ENCODE measurements at regions not wholly inside any gene's neighbourhood (a gene's known extent, or its start where the extent isn't known, plus 50 kb on each side); places are given as distances from the start of the nearest gene placed in this dataset.

GRCh38 chr16:73915140-73915539, 381.5 kb upstream of the PSMD7 start:
- Histone ChIP-seq H3K4me3 (ENCODE audit: low read depth, low read length, poor library complexity, severe bottlenecking) (no peak overlapping the region), H4K20me1 (ENCODE audit: insufficient read depth, low read length) (no peaks in the 10 kb centered on the region), H3K9me2 (ENCODE audit: low read depth, low read length) (peaks cover 4% of the 10 kb centered on the region; the same call in 1 of the 2 replicates), H3K36me3 (ENCODE audit: insufficient read depth, low read length) (no peaks in the 10 kb centered on the region), H3K4me1 (ENCODE audit: insufficient read depth, low read length, severe bottlenecking) (no peaks in the 10 kb centered on the region), H3K79me2 (ENCODE audit: insufficient read depth, low read length) (no peaks in the 10 kb centered on the region), H3K4me2 (ENCODE audit: low read length) (no peak overlapping the region), H2AFZ (ENCODE audit: low read length) (no peak overlapping the region), H3K27me3 (ENCODE audit: insufficient read depth, low read length) (no peaks in the 10 kb centered on the region), H3K27ac (ENCODE audit: low read depth, low read length, poor library complexity, severe bottlenecking) (no peak overlapping the region), H3K9ac (ENCODE audit: low read length) (no peak overlapping the region), H3K9me3 (ENCODE audit: low read length) (no peaks in the 10 kb centered on the region), H3F3A (ENCODE audit: insufficient read depth, low read length) (no peaks in the 10 kb centered on the region)
- TF ChIP-seq CTCF (IDR thresholded peaks at IDR 0.05; ENCODE audit: low read length), result no peak
- TF ChIP-seq EZH2 (IDR thresholded peaks at IDR 0.05; ENCODE audit: borderline replicate concordance, low read length), result no peak

DNA sequence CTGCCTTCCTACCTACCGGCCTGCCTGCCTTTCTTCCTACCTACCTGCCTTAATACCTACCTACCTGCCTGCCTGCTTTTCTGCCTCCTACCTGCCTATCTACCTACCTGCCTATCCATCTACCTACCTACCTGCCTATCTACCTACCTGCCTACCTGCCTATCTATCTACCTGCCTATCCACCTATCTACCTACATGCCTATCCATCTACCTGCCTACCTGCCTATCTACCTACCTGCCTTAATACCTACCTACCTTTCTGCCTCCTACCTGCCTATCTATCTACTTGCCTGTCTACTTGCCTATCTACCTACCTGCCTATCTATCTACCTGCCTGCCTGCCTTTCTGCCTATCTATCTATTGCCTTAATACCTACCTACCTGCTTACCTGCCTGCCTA, 383.8 kb upstream of the PSMD7 start:
- H3K9me3 ChIP-seq (ENCODE audit: low read length), result no peaks in the 10 kb centered on the region
- H4K20me1 ChIP-seq (ENCODE audit: insufficient read depth, low read length), result no peaks in the 10 kb centered on the region
- H3K36me3 ChIP-seq (ENCODE audit: insufficient read depth, low read length), result no peaks in the 10 kb centered on the region
- no peak overlapping the region for H3K4me3 ChIP-seq (ENCODE audit: low read depth, low read length, poor library complexity, severe bottlenecking)
- H3K9ac ChIP-seq (ENCODE audit: low read length), result no peak overlapping the region
- no peaks in the 10 kb centered on the region for H3F3A ChIP-seq (ENCODE audit: insufficient read depth, low read length)
- no peak overlapping the region for H3K27ac ChIP-seq (ENCODE audit: low read depth, low read length, poor library complexity, severe bottlenecking)
- TF ChIP-seq CTCF (IDR thresholded peaks at IDR 0.05; ENCODE audit: low read length), result no peak
- no peak for TF ChIP-seq EZH2 (IDR thresholded peaks at IDR 0.05; ENCODE audit: borderline replicate concordance, low read length)
- H3K9me2 ChIP-seq (ENCODE audit: low read depth, low read length), result no peaks in the 10 kb centered on the region
- no peaks in the 10 kb centered on the region for H3K4me1 ChIP-seq (ENCODE audit: insufficient read depth, low read length, severe bottlenecking)
- no peaks in the 10 kb centered on the region for H3K27me3 ChIP-seq (ENCODE audit: insufficient read depth, low read length)
- H3K79me2 ChIP-seq (ENCODE audit: insufficient read depth, low read length), result no peaks in the 10 kb centered on the region
- H2AFZ ChIP-seq (ENCODE audit: low read length), result no peak overlapping the region
- no peak overlapping the region for H3K4me2 ChIP-seq (ENCODE audit: low read length)

DNA sequence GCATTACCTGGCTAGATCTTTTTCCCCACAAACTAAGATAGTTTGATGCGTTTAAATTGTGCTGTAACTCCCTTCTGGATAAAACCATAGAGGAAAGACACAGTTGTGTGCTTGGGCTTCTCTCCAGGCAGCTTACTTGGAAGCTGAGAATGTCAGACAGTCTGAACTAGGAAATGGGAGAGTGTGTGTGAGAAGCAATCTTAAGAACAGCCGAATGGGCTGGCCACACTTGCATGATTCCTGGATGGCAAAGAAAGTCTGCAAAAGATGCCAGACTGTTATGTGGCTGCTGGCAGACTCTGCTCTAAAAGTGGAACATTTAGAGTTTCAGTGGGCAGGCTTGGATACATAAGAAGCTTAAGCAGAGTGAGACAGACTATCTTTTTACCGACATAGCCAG, 384.3 kb upstream of the PSMD7 start:
- Histone ChIP-seq H3K4me1 (ENCODE audit: insufficient read depth, low read length, severe bottlenecking) (no peaks in the 10 kb centered on the region), H4K20me1 (ENCODE audit: insufficient read depth, low read length) (no peaks in the 10 kb centered on the region), H3K4me3 (ENCODE audit: low read depth, low read length, poor library complexity, severe bottlenecking) (no peak overlapping the region), H3F3A (ENCODE audit: insufficient read depth, low read length) (no peaks in the 10 kb centered on the region), H3K9me2 (ENCODE audit: low read depth, low read length) (no peaks in the 10 kb centered on the region), H3K9ac (ENCODE audit: low read length) (no peak overlapping the region), H3K4me2 (ENCODE audit: low read length) (no peak overlapping the region), H3K36me3 (ENCODE audit: insufficient read depth, low read length) (no peaks in the 10 kb centered on the region), H3K9me3 (ENCODE audit: low read length) (no peaks in the 10 kb centered on the region), H3K79me2 (ENCODE audit: insufficient read depth, low read length) (no peaks in the 10 kb centered on the region), H3K27me3 (ENCODE audit: insufficient read depth, low read length) (no peaks in the 10 kb centered on the region), H3K27ac (ENCODE audit: low read depth, low read length, poor library complexity, severe bottlenecking) (no peak overlapping the region), H2AFZ (ENCODE audit: low read length) (no peak overlapping the region)
- TF ChIP-seq EZH2 (IDR thresholded peaks at IDR 0.05; ENCODE audit: borderline replicate concordance, low read length) (no peak), CTCF (IDR thresholded peaks at IDR 0.05; ENCODE audit: low read length) (no peak)
